HepG2 (cell line): ENCODE measurements at regions not wholly inside any gene's neighbourhood (a gene's known extent, or its start where the extent isn't known, plus 50 kb on each side); places are given as distances from the start of the nearest gene placed in this dataset.

Experiments used
- ATAC-seq: fragments of 200-7000 bp; cut with Tn5 transposase; 3 replicates; pipeline ENCODE4 v1.9.1; 2020; ENCODE audit warnings: mild to moderate bottlenecking, moderate library complexity
- BruUV-seq: library from RNA; stranded (reverse); fragments of 400-500 nt; replicated peaks from 2 replicates; lab custom pipeline; 2021; lab: Mats Ljungman, UMichigan
- CTCF ChIA-PET: fragments of 300-600 bp; formaldehyde crosslinking; extraction: SDS; loops from one replicate; lab custom pipeline; 2021; ENCODE audit warnings: low total read pairs, inconsistent platforms, low intra/inter-chr PET ratio; lab: Yijun Ruan, JAX
- POLR2A ChIA-PET: fragments of 350-600 bp; sonication (Branson Sonifier 250); formaldehyde crosslinking; loops from one replicate; lab custom pipeline; 2020; ENCODE audit warnings: antibody characterized with exemption, inconsistent platforms; lab: Yijun Ruan, JAX
- DNase-seq: peaks from one replicate; pipeline ENCODE4 v3.0.0-alpha.2; 2015; ENCODE audit warnings: low spot score
- FAIRE-seq: peaks from 3 replicates; lab custom pipeline; 2011; peaks lifted over from hg19 to GRCh38; lab: Jason Lieb, UNC
- H2AFZ ChIP-seq: one replicate; pipeline ENCODE4 v1.6.1; 2011; ENCODE audit warnings: low read length, inconsistent platforms
- H3K27ac ChIP-seq: fragments of 300-600 bp; 3 replicates; pipeline ENCODE4 v1.8.0; 2011; ENCODE audit warnings: mixed run types, mild to moderate bottlenecking, mixed read lengths, low read length, inconsistent platforms; ENCODE audit not compliant: insufficient read depth; ENCODE audit errors: extremely low read length
- H3K27me3 ChIP-seq, 2 experiments: fragments of 200-600 bp in 1 of 2; 2 replicates in 1 of 2; 3 replicates in 1 of 2; pipeline versions ENCODE4 v1.6.0 to v1.8.0; 2011; ENCODE audit warnings: low read length in 2 of 2, mild to moderate bottlenecking in 2 of 2, moderate library complexity in 2 of 2, inconsistent platforms in 1 of 2; ENCODE audit not compliant: insufficient read depth in 2 of 2, control insufficient read depth in 1 of 2
- H3K36me3 ChIP-seq, 2 experiments: fragments of 200-600 bp in 1 of 2; replicated peaks in 1 of 2; 2 replicates in 1 of 2; 3 replicates in 1 of 2; pipeline versions ENCODE4 v1.5.1 to v1.8.0; 2011; ENCODE audit warnings: low read length in 2 of 2, inconsistent platforms in 1 of 2; ENCODE audit not compliant: insufficient read depth in 2 of 2, control insufficient read depth in 1 of 2
- H3K4me1 ChIP-seq: 2 replicates; pipeline ENCODE4 v1.5.1; 2012; ENCODE audit warnings: low read length, inconsistent platforms; ENCODE audit not compliant: insufficient read depth
- H3K4me2 ChIP-seq: 2 replicates; pipeline ENCODE4 v1.6.0; 2011; ENCODE audit warnings: low read depth, low read length, inconsistent platforms
- H3K4me3 ChIP-seq, 3 experiments: fragments of 200-600 bp in 1 of 3; sonication (generic), shearing (Covaris generic) in 1 of 3; replicated peaks in 1 of 3; 2 replicates each; pipeline ENCODE4 v1.5.1; 2011 to 2016; ENCODE audit warnings: low read length in 3 of 3, inconsistent platforms in 2 of 3, low read depth in 2 of 3, mild to moderate bottlenecking in 2 of 3, control low read depth in 1 of 3, mixed read lengths in 1 of 3; ENCODE audit not compliant: insufficient read depth in 1 of 3
- H3K79me2 ChIP-seq: one replicate; pipeline ENCODE4 v1.6.1; 2011; ENCODE audit warnings: low read length, inconsistent platforms; ENCODE audit not compliant: insufficient read depth
- H3K9ac ChIP-seq: 2 replicates; pipeline ENCODE4 v1.6.0; 2011; ENCODE audit warnings: mild to moderate bottlenecking, low read depth, low read length, inconsistent platforms; ENCODE audit not compliant: insufficient read depth
- H3K9me3 ChIP-seq: 2 replicates; pipeline ENCODE4 v1.5.1; 2012; ENCODE audit warnings: mild to moderate bottlenecking, low read length
- H4K20me1 ChIP-seq: 2 replicates; pipeline ENCODE4 v1.6.0; 2011; ENCODE audit warnings: inconsistent platforms, mild to moderate bottlenecking, low read length, moderate library complexity; ENCODE audit not compliant: insufficient read depth
- HOXD1 ChIP-seq: sonication (generic); formaldehyde crosslinking; IDR thresholded peaks from 2 replicates; pipeline ENCODE4 v1.5.0; 2020; ENCODE audit warnings: missing genetic modification reagents
- KLF16 ChIP-seq, 2 experiments: sonication (generic) in 1 of 2; formaldehyde crosslinking in 1 of 2; IDR thresholded peaks; 2 replicates each; pipeline versions ENCODE4 v1.6.1 to v1.8.0; 2016 to 2023; ENCODE audit warnings: missing genetic modification reagents in 2 of 2, missing compliant biosample characterization in 1 of 2
- PAWR ChIP-seq: sonication (generic); formaldehyde crosslinking; IDR thresholded peaks from 2 replicates; pipeline ENCODE4 v1.4.0; 2020; ENCODE audit warnings: missing genetic modification reagents, mild to moderate bottlenecking, borderline replicate concordance
- POLR2G ChIP-seq: fragments of 200-400 bp; formaldehyde crosslinking; IDR thresholded peaks from 2 replicates; pipeline ENCODE4 v1.6.1; 2018; ENCODE audit warnings: mild to moderate bottlenecking, low read depth, low read length, moderate library complexity
- SP140L ChIP-seq: sonication (generic); formaldehyde crosslinking; IDR thresholded peaks from 2 replicates; pipeline ENCODE4 v1.4.0; 2020; ENCODE audit warnings: missing genetic modification reagents, borderline replicate concordance
- SP4 ChIP-seq: sonication (generic); formaldehyde crosslinking; IDR thresholded peaks from 2 replicates; pipeline ENCODE4 v1.8.1; 2023; ENCODE audit warnings: mild to moderate bottlenecking, missing genetic modification reagents
- TEAD3 ChIP-seq: optimal IDR thresholded peaks from 2 replicates; pipeline ENCODE3; 2016; ENCODE audit warnings: borderline replicate concordance
- THAP8 ChIP-seq: sonication (generic); formaldehyde crosslinking; IDR thresholded peaks from 2 replicates; pipeline ENCODE4 v1.5.1; 2020; ENCODE audit warnings: missing genetic modification reagents, mild to moderate bottlenecking, borderline replicate concordance
- TRAFD1 ChIP-seq: sonication (generic); formaldehyde crosslinking; IDR thresholded peaks from 2 replicates; pipeline ENCODE4 v1.5.1; 2020; ENCODE audit warnings: missing genetic modification reagents, mild to moderate bottlenecking, borderline replicate concordance
- WIZ ChIP-seq: sonication (generic); formaldehyde crosslinking; IDR thresholded peaks from 2 replicates; pipeline ENCODE4 v1.5.1; 2020; ENCODE audit warnings: mild to moderate bottlenecking, missing genetic modification reagents
- ZFP36L1 ChIP-seq: sonication (generic); formaldehyde crosslinking; IDR thresholded peaks from 2 replicates; pipeline ENCODE4 v1.8.0; 2022; ENCODE audit warnings: mild to moderate bottlenecking, missing genetic modification reagents, moderate library complexity
- ZMYM3 ChIP-seq: sonication (generic); formaldehyde crosslinking; IDR thresholded peaks from 2 replicates; pipeline ENCODE4 v1.5.1; 2020; ENCODE audit warnings: mild to moderate bottlenecking, missing genetic modification reagents
- ZNF256 ChIP-seq: sonication (generic); formaldehyde crosslinking; conservative IDR thresholded peaks from 2 replicates; pipeline ENCODE4 v1.4.0; 2020; ENCODE audit warnings: missing genetic modification reagents
- ZNF276 ChIP-seq: sonication (generic); formaldehyde crosslinking; IDR thresholded peaks from 2 replicates; pipeline ENCODE4 v1.4.0; 2020; ENCODE audit warnings: mild to moderate bottlenecking, low read depth, missing genetic modification reagents
- ZNF44 ChIP-seq: sonication (generic); formaldehyde crosslinking; IDR thresholded peaks from 2 replicates; pipeline ENCODE4 v1.5.1; 2020; ENCODE audit warnings: mild to moderate bottlenecking, missing genetic modification reagents
- ZNF441 ChIP-seq: sonication (generic); formaldehyde crosslinking; IDR thresholded peaks from 2 replicates; pipeline ENCODE4 v1.7.0; 2021; ENCODE audit warnings: missing genetic modification reagents, borderline replicate concordance
- ZNF546 ChIP-seq: sonication (generic); formaldehyde crosslinking; conservative IDR thresholded peaks from 2 replicates; pipeline ENCODE4 v1.8.1; 2023; ENCODE audit warnings: mild to moderate bottlenecking, missing genetic modification reagents
- ZNF572 ChIP-seq: sonication (generic); formaldehyde crosslinking; IDR thresholded peaks from 2 replicates; pipeline ENCODE4 v1.5.1; 2020; ENCODE audit warnings: mild to moderate bottlenecking, missing genetic modification reagents
- ZSCAN30 ChIP-seq: sonication (generic); formaldehyde crosslinking; IDR thresholded peaks from 2 replicates; pipeline ENCODE4 v1.5.0; 2020; ENCODE audit warnings: mild to moderate bottlenecking, missing genetic modification reagents
- ZSCAN5A ChIP-seq: sonication (generic); formaldehyde crosslinking; IDR thresholded peaks from 2 replicates; pipeline ENCODE4 v1.8.0; 2022; ENCODE audit warnings: mild to moderate bottlenecking, missing genetic modification reagents, borderline replicate concordance
- WGBS: methylation state at CpG from one replicate; pipeline ENCODE4 v1.1.6; 2017; ENCODE audit warnings: low lambda C conversion rate; 5-methylcytosine and 5-hydroxymethylcytosine counted together
- in situ Hi-C: cut with HindIII; loops from 2 replicates; pipeline ENCODE4 v1.10.0; 2017; ENCODE audit warnings: low pct_unique_long_range_greater_than_20kb; ENCODE audit not compliant: extremely low pct_ligation_motif_present
- intact Hi-C: fragments of 100-400 bp; cut with micrococcal nuclease; formaldehyde crosslinking; loops from one replicate; pipeline ENCODE4 v1.10.0; 2022; ENCODE audit not compliant: unreplicated experiment

- no peak overlapping the region for H3K4me3 ChIP-seq
- no peak overlapping the region for H3K27ac ChIP-seq
- TF ChIP-seq ZNF44 (CRISPR knock-in tag) (no peak), TEAD3 (CRISPR knock-in tag) (no peak), ZNF546 (CRISPR knock-in tag) (no peak), ZSCAN30 (no peak), ZFP36L1 (CRISPR knock-in tag) (no peak), ZMYM3 (CRISPR knock-in tag) (no peak), THAP8 (CRISPR knock-in tag) (no peak), ZNF441 (CRISPR knock-in tag) (no peak), POLR2G (no peak), KLF16 (CRISPR knock-in tag; IDR thresholded peaks at IDR 0.05) (no peak), ZNF256 (no peak), ZSCAN5A (CRISPR knock-in tag) (no peak), HOXD1 (CRISPR knock-in tag) (no peak), TRAFD1 (no peak), SP4 (CRISPR knock-in tag) (no peak), PAWR (CRISPR knock-in tag) (no peak), WIZ (CRISPR knock-in tag) (no peak), ZNF276 (CRISPR knock-in tag) (no peak), ZNF572 (CRISPR knock-in tag) (no peak), SP140L (CRISPR knock-in tag) (no peak)
- H3K79me2 ChIP-seq: no peaks in the 10 kb centered on the region
- CTCF ChIA-PET: no interaction called here
- intact Hi-C loops (no loop called here), in situ Hi-C loops (no loop called here)
- no peaks in the 10 kb centered on the region for H3K27me3 ChIP-seq
- H3K9ac ChIP-seq: no peak overlapping the region
- WGBS: 0% methylated on average over 1 of the region's 1 CpG
- BruUV-seq: no TSS peak
- H3K4me2 ChIP-seq: no peak overlapping the region
- no peaks in the 10 kb centered on the region for H4K20me1 ChIP-seq
- H3K9me3 ChIP-seq: no peaks in the 10 kb centered on the region
- no peak overlapping the region for H2AFZ ChIP-seq
- peaks cover 6% of the 10 kb centered on the region for H3K4me1 ChIP-seq
- POLR2A ChIA-PET: no interaction called here
- FAIRE-seq: no peak
- ATAC-seq: no peak
- no peak for DNase-seq
- no peaks in the 10 kb centered on the region for H3K36me3 ChIP-seq
Observed at GRCh38 chr9:32899181-32899580, 102.2 kb downstream of the APTX start.
